NOMO-1 treated with DMSO at 0.1 percent for 48 hours (cell line): ENCODE measurements at regions not wholly inside any gene's neighbourhood (a gene's known extent, or its start where the extent isn't known, plus 50 kb on each side); places are given as distances from the start of the nearest gene placed in this dataset.

Experiments used
- DNase-seq: peaks from one replicate; lab custom pipeline; 2025; ENCODE audit not compliant: unreplicated experiment; lab: John Stamatoyannopoulos, UW

DNA sequence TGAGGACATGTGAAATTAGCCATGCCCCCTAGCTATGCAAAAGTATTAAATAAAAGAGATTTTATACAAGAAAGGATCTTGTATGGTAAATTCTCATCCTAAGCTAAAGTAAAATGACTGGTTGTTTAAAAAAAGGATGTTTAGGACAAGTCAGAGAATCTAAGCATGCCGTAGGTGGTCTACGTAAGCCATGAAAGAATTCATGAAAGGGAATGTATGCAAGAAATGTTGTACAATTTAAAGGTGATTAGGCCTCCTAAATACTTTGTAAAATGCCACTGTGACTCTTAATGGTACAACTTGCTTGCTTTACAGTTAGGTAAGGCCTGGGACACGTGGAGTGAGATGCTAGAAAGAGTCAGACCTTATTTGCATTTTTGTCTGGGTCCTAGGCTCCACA is 209.0 kb downstream of the EFHB start:
- DNase-seq = no peak

DNA sequence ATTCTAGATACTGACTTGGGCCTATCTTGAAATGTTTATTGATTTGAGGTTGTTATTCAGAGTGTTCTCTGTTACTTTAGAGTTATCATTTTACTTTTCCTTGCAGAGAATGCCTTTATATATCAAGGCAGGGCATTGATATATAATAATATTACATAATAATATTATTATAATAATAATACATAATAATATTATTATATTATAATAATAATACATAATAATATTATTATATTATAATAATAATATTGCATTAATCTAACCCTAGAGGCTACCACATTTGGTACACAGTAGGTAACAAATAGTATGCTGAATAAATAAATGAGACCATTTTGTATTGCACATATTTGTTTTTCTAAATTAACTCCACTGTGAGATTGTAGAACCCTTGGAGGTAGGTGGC is 216.3 kb downstream of the EFHB start:
- no peak for DNase-seq

DNA sequence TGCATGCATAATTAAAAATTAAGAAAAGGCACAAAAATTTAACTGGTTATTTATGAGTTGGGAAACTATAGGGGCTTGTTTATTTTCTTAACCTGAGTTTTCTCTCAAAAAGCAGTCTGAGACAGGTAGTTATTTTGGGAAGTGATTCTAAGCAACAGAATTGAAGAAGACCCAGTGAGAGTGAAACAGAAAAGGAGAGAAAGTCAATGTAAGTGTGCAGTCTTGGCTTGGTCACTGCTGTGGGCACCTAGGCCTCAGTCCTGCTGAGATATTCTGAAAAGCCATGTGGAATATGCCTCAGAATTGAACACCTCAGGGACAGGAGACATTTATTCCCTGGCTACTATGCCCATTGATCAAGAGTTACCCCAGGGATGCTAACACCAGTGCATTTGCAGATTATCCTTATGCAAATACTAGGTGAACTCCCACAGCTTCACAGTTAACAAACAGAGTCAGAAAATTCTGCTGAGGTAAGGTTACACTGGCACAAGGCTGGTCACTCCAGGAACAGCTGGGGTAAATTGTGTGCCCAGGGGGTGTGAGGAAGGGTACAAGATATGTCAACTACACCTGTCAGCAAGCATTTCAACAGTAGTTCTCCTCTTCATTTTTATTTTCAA is 222.7 kb downstream of the EFHB start:
- no peak for DNase-seq

DNA sequence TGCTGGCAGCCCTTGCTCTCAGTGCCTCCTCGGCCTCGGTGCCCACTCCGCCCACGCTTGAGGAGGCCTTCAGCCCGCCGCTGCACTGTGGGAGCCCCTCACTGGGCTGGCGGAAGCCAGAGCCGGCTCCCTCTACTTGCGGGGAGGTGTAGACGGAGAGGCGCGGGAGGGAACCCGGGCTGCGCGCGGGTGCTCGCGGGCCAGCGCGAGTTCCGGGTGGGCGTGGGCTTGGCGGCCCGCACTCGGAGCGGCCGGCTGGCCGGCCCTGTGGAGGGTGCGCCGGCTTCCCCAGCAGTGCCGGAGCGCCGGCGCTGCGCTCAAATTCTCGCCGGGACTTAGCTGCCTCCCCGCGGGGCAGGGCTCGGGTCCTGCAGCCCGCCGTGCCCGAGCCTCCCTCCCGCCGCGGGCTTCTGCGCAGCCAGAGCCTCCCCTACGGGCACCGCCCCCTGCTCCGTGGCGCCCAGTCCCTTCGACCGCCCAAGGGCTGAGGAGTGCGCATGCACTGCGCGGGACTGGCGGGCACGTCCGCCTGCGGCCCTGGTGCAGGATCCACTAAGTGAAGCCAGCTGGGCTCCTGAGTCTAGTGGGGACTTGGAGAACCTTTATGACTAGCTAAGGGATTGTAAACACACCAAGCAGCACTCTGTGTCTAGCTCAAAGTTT is 231.5 kb downstream of the EFHB start:
- no peak for DNase-seq

DNA sequence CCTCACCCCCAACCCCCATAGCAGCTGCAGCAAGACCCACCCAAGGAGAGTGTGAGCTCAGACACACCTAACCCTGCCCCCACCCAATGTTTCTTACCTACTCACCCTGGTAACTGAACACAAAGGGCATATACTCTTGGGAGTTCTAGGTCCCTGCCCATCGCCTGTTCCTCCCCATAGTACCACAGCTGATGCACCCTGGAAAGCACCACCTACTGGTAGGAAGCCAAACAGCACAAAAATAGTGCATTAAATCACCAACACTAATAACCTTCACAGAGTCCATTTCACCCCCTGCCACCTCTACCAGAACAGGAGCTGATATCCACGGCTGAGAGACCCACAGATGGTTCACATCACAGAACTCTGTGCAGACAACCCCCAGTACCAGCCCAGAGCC is 245.2 kb downstream of the EFHB start:
- no peak for DNase-seq

DNA sequence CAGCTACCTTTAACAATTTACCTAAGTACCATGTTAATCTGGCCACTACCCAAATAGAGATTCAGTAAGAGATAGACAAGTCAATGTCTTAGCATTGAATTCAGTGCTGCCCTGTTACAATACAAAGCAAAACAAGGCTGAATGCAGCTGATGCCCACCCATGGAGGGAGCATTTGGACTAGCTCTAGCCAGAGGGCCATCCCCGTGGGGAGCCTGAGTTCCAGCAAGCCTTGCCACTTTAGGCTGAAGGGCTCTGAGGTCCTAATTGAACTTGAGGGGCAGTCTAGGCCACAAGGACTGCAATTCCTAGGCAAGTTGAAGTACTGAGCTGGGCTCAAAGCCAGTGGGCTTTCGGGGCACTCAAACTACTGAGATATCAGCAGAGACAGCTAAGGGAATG is 265.9 kb downstream of the EFHB start:
- DNase-seq = no peak

DNA sequence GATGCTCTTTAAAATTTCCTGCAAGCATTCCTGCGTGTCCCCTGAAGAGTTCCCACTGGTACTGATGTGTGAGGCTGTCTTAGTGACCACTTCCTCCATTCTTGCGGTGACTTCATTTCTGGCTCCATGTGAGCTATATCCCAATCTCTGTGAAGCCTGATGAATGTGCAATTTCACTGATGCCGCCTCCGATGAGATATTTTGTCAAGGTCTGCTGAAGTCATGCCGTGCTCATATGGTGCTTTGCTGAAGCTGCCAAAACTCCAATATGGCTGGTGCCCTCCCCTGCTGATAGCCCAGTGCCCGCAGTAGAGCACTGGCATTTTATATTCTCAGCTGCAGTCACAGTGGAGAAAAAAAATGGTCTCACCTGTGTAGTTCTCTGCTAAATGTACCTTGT is 271.5 kb downstream of the EFHB start:
- DNase-seq = no peak

DNA sequence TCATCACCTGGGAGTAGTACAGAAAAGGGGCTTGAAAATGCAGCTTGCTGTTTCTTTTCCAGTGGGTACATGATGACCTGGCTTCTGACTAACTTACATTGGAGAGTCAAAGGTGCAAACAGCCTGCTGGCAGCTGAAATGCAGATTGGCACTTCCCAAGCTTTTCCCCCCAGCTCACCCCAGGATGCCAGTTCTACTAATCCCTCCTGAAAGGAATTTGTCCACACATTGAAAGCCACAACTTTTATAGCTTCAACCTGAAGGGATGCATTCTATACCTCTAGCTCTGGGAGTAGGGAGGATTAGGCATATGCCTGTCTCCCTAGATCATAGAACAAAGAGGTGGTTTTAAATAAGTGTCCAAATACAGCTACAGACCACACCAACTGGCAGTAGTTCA is 281.7 kb downstream of the EFHB start:
- no peak for DNase-seq

DNA sequence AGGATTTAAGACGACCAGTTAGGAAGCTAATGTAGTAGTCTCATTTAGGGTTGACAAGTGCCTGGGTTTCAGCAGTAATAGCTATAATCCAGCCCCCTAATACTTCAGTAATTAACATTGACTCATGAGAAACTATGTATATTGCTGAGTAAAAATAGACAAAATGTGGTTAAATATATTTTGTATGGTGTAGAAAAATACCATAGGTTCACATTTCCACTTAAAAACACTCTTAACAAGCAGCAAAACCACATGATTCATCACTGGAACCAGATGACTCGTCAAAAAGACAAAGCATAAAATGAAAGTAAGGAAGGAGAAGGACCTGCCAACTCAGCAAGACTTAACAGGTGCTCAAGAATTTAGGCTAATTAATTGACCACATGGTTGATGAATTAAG is 288.9 kb downstream of the EFHB start:
- DNase-seq = no peak

DNA sequence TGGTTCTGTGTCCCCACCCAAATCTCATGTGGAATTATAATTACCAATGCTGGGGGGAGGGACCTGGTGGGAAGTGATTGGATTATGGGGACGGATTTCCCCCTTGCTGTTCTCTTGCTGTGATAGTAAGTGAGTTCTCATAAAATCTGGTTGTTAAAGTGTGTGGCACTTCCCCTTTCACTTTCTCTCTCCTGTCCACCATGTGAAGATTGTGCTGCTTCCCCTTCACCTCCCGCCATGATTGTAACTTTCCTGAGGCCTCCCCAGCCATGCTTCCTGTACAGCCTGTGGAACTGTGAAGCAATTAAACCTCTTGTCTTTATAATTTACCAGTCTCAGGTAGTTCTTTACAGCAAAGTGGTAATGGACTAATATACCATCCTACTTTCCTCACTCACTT is 289.6 kb downstream of the EFHB start:
- peak; percentile 49 for DNase-seq

DNA sequence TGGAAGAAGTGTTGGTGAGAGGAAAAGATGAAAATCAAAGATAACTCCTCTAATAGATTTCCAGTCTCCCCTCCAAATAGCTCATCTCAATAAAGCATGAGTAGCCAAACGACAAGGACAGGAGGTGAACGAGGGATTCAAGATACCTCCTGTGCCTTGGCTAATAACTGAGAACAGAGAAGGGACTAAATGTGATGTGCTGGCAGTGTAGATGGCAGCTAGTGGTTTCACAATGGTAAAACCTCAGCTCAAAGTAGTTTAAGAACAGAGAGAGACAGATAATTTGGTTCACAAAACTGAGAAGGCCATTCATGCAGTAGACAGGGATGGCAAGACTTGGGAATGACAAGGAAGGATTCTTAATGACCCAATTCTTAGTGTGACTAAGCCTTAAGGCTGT is 292.6 kb downstream of the EFHB start:
- no peak for DNase-seq

DNA sequence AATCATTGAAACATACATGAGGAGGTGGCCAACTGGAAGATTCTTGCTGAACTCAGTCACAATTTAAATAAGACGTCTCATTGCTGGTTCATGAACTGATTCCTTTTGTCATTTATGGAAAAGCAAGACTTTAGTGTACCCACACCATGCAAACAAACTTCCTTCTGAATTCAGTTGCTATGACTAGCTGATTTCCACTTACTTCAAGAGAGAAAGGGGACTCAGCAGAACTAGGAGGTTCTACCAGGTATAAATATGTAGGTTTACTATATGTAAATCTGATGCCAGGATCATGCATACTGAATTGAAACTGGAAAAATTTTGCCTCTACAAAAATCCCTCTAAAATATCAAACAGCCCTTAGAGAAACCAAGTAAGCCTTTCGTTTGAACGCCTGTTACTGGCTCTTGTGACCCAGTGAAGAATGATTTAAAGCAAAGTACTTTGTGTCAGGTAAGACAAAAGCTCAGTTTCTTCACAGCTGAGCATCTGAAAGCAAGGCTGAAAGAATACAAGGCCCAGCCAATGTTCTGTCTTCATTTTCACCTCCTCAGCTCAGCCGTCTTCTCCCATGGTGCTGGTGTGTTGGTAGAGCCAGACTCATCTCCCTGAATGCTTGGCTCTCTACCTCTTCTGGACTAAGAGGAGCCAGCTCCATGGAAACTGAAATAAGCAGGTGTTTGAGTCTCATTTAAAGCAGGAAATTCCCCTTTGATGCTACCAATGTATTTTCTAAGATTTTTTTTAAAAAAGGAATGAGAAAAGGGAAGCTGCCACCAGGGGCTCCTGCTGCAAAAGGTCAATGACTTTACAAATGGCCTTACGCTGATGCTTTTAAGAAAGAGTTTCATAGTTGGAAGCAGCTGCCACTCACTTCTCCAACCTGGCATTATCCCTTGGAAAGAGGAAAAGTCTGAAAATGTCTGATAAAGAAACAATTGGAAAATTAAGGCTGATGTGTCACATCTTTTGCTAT is 301.6 kb downstream of the EFHB start:
- DNase-seq = no peak

DNA sequence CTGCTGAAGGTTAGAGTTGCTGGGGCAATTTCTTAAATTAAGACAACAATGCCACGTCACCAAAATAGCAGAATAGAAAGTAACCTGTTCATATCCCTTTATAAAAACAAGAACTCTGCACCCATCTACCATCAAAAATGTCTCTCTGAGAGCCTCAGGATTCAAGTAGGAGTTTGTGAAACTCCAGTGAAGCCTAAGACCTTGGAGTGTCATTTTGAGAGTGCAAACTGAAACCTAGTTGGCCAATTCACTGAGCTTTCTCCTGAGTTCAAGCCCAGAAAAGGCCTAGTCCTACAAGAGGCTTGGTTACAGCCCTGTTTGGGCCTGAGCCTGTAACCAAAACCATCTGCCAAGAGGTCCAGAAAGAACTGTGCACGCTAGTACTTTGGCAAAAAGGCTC is 335.1 kb downstream of the EFHB start:
- DNase-seq = no peak

DNA sequence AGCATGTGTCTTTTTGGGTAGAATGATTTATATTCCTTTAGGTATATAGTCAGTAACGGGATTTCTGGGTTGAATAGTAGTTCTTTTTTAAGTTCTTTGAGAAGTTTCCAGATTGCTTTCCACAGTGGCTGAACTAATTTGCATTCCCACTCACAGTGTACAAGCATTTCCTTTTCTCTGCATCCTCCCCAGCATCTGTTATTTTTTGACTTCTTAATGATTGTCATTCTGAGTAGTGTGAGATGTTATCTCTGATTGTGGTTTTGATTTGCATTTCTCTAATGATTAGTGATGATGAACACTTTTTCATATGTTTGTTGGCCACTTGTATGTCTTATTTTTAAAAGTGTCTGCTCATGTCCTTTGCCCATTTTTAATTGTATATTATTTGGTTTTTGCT is 337.6 kb downstream of the EFHB start:
- DNase-seq = no peak

DNA sequence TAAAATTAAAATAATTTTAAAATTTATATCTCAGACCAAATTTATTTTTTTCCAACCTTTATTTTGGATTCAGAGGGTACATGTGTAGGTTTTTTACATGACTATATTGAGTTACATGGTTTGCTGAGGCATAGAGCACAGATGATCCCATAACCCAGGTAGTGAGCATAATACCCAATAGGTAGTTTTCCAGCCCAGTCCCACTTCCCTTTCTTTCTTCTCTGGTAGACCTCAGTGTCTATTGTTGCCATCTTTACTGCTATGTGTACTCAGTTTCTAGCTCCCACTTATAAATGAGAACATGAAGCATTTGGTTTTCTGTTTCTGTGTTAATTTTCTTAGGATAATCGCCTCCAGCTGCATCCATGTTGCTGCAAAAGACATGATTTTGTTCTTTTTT is 338.1 kb downstream of the EFHB start:
- no peak for DNase-seq
